GM23248 (cell line): ENCODE measurements at regions not wholly inside any gene's neighbourhood (a gene's known extent, or its start where the extent isn't known, plus 50 kb on each side); places are given as distances from the start of the nearest gene placed in this dataset.

Source experiments
- EZH2 ChIP-seq: fragments of 200-600 bp; sonication (generic); IDR thresholded peaks from 2 replicates; pipeline ENCODE4 v1.6.1; 2018; ENCODE audit warnings: antibody characterized with exemption, mild to moderate bottlenecking; ENCODE audit not compliant: insufficient read depth, poor library complexity, severe bottlenecking
- EZH2phosphoT487 ChIP-seq: fragments of 200-600 bp; sonication (generic); IDR thresholded peaks from 2 replicates; pipeline ENCODE4 v1.6.1; 2018; ENCODE audit warnings: antibody characterized with exemption, moderate library complexity, mild to moderate bottlenecking, low read depth; ENCODE audit not compliant: insufficient read depth

GRCh38 chr1:18004278-18004677, 103.3 kb upstream of the IGSF21 start:
- TF ChIP-seq EZH2: no peak
- no peak for TF ChIP-seq EZH2phosphoT487
